ENCODE measurements at regions not wholly inside any gene's neighbourhood (a gene's known extent, or its start where the extent isn't known, plus 50 kb on each side); places are given as distances from the start of the nearest gene placed in this dataset.

DNA sequence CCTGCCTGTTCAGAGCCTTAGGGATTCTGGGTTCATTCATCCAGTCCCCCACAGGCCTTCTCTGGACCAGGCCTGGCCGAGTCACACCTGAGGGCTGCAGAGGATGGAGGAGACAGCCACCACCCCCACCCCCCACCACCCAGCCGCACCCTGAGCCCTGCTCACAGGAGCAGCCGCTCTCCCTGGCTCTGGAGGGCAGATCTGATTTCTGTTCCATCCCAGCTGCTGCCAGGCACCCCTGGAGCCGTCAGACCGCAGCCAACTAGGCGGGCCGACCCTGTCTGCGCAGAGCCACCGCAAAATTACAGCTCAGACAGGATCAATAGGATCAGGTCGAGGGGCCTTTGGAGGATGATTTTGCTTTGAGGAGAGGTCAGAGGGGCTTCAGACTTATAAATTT lies 154.6 kb upstream of the MYL2 start:
- no peak for DNase-seq

DNA sequence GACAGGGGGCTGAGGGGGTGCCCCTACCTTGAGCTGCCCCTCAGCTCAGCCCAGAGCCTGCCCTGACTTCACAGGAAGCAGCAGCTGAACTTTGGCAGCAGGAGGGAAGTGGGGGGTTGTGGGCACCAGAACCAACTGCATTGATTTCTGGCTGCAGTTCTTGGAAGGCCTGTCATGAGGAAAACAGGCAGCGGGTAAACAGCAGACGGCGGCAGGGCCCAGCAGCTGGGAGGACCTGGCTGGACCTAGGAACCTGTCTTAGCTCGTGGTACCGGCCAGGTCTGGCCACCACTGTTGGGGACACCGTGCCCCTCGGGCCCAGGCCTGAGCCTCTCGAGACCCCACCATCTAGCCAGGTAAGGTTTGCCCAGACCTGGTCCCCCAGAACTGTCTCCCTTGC lies 154.2 kb upstream of the MYL2 start:
- no peak for DNase-seq

DNA sequence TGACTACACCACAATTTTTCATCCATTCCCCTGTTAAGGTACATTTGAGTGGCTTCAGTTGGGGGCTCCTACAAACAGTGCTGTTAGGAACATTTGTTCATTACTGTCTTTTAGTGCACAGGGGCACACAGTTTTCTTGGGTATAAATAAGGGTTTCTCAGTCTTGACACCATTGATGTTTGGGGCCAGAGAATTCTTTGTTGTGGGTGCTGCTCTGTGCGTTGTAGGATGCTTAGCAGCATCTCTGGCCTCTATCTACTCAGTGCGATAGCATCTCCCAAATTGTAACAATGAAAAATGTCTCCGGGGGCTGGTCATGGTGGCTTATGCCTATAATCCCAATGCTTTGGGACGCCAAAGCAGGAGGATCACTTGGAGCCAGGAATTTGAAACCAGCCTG lies 153.0 kb upstream of the MYL2 start:
- no peak for DNase-seq

DNA sequence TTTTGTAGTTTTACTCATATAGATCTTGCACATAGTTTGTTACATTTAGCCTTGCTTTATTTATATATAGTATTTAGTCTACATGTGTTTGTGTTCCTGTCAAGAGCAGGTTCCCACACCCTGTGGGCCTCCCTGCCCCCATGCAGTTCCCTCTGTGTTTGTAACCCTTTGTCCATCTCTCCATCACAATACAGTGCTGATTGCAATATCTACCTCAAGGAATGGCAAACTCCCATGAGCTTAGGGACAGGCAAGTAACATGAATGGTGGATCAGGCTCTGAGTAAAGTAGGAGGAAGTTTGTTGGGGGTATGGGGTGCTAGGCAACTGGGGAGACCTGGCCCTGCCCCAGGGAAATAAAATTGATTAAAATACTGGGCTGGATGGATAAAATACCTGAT lies 151.9 kb upstream of the MYL2 start:
- no peak for DNase-seq

DNA sequence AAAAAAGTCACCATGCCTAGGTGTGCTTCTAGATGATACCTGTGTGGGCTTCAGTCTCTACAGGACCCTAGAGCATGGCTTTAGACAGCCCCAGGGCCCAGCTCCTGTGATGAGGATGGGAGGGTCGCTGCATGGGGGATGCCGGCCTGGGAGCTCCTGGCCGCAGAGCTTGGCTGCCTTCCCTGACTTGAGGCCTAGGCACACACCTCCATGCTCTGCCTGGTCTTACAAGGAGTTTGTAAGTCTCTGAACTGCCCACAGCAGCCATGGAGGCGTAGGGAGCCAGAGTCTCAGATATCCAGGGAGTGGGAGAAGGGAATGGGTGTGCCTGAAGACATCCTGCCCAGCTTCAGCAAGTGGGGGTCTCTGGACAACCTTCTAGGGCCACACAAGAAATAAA lies 149.5 kb upstream of the MYL2 start:
- no peak for DNase-seq

DNA sequence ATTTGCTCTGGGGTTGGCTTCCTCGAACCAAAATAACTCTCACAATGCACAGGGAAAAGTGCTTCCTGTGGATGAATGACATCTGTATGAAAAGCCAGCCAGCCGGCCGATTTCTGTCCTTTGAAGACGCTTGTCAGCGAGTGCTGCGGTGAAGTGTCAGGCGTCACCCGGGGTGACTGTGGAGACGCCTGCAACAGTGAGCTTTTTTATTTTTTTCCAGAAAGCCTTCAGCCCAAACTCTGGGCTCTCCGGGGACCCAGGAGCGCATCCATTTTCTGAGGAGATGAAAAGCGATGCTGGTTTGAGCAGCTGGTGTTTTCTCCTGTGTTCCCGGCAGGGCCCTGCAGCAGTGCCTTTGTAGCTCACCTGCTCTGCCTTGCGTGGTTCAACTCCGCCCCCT lies 147.9 kb upstream of the MYL2 start:
- DNase-seq: no peak

DNA sequence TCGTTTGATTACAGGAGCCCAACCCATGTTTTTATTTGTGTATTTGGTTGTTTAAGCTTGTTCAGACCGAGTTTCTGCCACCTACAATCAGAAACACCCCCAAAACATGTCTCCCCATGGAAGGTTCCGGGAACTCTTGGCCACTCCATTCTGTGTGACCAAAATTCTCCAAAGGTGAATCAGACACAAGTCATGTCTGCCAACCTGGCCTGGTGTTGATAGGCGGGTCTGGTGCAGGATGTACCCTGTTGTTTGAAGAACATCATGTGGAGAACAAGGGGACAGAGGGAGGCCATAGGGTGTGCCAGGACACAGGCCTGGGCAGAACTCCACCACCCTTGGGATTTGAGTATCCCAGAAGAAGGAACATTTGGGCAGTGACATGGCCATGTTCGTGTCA lies 147.1 kb upstream of the MYL2 start:
- DNase-seq: no peak

DNA sequence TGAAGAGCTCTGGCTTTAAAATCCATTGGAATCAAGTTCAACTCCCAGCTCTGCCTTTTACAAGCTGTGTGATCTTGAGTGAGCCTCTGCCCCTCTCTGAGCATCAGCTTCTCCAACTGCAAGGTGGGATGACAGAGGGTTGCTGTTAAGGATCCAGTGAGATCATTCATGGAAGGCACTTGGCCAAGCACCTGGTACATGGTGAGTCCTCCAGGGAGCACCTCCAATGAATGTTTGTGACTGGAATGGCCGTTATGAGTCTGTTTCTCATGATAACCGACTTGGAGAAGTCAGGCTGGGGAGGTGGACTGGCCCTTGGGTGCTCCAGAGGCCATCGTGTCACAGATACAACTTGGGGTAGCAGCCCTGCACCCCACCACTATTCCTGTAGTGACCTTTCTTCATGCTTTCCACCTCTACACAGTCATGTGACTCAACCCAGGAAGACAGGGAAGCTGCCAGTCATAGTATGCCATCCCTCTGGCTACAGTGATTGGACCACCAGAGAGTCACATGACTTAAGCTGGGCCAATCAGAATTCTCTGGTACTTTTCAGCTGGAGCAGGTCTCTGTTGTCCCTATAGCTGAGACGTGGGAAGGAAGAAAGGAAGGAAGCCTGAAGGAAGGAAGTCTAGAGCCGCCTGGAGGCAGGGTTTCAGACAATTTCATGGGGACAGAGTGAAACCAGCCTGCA lies 146.5 kb upstream of the MYL2 start:
- no peak for DNase-seq

DNA sequence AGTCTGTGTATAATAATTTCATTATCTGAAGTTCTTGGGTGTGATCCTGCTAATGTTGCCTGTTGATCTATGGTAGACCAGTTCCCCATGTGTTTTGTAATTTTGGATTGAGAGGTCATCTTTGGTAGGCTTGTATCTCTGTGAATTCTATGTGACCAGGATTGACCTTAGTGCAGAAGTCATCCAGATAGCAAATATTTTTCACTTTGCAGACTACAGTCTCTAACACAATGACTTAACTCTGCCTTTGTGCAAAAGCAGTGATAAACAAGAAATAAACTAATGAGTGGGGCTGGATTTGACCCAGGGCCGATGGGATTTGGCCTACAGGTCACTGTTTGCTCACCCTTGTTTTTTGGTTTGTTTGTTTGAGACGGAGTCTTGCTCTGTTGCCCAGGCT lies 144.6 kb upstream of the MYL2 start:
- DNase-seq: no peak

DNA sequence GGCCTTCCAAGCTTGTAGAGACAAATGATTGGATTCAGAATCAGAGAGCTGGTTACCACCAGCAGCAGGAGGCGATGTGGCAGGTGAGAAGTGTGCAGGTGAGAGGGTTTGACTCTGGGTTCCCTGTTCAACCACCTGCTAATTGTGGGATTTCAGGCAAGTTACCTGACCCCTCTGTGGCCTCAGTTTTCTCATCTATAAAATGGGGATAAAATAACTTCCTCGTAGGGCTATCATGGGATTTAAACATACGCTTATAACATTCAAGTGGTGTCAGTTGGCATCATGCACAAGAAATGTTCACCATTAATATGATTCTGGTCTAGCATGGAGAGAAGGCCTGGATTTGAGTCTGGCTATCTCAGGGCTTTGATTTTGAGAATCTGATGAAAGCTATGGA lies 143.8 kb upstream of the MYL2 start:
- no peak for DNase-seq

DNA sequence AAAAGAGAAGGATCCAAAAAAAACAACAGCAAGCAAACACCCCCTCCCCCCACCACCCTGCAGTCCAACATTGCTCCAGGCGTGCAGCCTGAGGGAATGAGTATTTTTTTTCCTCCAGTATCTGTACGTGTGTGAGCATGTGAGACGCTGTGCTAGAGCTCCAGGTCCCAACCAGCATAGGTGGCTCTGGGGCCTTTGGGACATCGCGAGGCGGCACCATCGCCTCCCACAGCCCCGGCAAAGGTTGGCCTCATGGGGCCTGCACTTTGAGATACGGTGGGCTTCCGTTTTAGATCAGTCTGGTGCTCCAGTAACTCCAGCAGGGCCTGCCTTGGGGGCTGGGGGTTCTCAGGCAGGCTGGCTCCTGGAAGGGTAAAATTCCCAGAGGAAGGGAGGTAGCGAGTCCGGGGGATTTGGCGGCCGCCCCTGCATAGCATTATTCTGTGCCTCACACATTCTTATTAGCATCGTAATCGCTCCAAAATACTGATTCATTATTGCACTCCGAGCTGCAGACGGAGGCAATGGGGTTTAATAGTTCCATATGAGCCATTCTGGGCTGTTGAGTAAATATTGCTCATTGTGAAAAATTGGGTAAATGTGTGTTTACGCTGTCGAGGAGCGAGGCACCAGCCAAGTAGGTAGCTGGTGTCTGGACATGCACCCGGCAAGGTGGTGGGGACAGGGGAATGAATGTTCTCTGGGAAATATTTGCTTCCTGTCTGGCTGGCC lies 143.1 kb upstream of the MYL2 start:
- DNase-seq: no peak

DNA sequence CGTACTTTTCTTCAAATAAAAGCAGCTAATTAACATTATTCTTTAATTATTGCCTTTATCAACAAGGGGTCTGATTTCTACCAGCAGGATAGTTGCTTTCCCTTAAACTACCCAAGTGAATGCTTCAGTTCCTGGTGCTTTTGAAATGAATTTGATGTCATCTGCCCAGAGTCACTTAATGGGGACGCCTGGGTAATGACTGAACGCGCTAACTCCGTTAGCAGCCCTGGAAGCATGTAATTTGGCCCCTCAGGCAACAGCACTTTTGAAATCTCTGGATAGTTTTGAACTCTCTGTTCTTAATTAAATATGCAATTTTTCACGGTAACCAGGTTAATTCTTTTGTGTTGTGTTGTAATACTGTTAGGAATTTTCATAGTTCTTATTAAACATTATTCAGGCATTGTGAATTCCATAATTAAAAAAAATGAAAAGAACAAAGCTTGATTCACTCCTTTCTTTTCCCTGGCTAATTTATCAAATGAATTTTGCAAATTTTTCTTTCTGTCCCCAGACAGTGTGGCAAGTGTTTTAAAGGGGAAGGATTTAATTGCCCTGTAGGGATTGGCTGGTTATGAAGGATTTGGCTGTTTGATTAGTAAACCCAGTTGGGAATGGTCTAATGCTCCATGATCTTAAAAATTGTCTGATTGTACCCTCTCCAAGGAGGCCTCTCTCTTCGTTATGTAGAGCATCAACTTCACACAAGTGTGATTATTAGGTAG lies 137.5 kb upstream of the MYL2 start:
- DNase-seq: no peak

DNA sequence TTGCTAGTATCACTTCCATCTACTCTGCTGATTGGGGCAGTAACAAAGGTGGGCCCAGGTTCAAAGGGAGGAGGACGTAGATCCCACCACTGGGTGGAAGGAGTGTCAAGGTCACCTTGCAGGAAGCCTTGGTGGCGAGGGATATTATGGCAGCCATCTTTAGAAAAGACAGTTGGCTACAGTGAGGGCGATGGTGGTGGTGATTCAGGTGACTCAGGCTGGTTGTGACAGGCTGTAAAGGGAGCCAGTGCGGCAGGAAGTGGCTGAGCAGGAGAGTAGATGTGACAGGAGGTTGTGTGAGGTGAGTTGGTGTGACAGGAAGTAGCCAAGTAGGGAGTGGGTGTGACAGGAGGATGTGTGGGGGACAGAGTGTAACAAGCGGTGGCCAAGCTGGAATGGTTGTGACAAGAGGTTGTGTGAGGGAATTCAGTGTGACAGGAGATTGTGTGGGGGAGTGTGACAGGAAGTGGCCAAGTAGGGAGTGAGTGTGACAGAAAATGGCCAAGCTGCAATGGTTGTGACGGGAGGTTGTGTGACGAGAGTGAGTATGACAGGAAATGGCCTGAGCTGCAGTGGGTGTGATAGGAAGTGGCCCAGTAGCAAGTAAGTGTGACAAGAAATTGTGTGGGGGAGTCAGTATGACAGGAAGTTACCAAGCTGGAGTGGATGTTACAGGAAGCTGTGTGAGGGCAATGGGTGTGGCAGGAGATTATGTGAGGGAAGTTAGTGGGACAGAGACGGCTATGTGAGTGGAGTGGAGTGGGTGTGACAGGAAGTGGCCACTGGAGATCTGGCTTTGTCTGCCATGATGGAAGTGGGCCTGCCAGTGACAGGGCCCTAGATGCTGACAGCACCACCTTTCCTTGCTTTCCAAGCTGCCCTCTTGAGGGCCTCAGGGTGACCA lies 136.5 kb upstream of the MYL2 start:
- DNase-seq: peak; percentile 5

DNA sequence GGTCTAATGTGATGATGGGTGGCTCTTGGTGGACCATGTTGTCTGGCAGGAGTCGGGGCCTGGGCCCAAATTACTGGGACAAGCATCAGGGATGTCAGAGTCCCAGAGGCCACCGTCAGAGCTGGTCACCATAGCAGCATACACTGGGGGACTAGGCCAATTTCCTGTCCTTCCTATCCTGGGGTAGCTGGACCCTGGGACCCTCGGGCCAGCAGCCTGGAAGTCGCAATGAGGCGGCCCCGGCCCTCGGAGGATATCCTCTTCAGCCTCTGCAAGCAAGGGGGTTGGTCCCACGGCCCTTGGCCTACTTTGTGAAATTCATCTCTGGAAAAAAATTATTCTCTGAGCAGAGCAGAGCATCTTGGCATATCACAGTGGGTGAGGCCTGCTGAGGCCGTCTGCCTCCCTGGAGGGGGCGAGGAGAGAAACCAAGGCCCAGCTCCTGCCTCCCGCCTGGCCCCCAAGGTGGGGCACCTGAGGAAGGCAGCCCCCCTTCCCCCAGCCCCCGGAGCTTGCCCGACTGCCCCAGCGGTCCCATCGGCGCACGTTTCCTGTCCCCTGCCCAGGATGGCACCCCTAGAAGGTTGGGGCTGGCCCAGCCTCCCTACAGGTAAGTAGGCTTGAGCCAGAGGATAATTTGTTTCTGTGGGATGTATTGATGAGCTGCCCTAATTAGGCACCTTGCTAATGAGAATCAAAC lies 135.0 kb upstream of the MYL2 start:
- no peak for DNase-seq

DNA sequence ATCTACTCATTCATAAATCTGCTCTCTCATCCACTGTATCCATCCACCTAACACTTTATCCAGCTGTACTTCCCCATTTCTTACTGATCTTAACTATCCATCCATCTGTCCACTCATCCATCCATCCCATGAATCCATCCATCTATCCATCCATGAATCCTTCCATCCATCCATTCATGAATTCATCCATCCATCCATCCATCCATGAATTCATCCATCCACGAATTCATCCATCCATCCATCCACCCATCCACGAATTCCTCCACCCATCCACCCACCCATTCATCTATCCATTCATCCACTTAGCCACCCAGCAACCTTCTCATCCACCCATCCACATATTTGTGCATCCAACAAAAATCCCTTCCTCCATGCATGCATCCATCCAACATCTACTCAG lies 128.6 kb upstream of the MYL2 start:
- no peak for DNase-seq

DNA sequence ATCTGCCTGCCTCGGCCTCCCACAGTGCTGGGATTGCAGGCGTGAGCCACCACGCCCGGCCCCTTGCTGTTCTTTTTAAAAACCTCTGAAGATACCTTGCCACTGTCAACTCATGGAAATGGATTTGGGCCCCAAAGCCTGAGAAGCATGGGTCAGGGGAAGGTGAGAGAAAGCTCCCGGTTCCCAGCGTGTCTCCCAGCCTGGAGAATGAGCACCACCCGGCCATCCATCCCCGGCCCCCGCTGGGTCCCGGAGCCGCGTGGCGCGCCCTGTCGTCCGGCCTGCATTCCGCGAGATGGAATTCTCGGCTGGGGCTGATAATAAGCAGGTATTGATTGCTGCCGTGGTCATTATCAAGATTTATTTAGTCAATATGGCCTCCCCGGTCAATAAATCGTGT lies 126.5 kb upstream of the MYL2 start:
- no peak for DNase-seq

DNA sequence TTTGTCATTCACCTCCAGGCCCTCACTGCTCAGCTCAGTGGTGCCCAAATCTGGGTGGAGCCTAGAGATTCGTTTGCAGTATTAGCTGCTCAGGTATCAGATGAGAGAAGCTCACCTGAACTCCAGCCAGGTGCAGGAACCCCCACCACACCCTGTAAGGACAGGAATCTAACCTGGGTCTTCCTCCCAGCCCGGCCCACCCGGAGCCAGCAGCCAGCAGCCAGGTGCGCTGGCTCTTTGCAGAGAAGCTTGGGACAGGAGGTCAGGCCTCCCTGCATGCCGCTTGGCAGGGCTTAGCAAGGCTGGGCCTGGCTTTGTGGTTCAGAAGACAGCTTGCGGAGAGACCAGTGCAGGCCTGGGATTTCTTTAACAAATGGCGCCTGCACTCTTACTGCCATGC lies 125.6 kb upstream of the MYL2 start:
- no peak for DNase-seq

DNA sequence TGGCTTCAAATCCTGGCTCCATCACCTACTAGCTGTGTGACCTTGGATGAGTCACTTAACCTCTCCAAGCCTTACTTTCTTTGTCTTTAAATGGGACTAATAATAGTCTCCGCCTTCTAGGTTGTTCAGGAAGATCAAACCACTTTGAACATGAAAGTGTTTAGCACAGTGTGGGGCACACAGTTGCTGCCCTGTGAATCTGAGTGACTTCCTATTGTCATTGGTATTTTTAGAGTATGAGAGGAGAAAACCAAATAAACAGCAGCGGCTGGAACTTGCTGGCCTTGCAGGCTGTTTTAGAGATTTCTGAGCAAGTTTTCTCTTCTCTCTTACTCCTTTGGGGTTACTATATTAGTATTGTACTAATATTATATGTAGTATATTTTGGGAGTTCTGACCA lies 120.7 kb upstream of the MYL2 start:
- DNase-seq: no peak

DNA sequence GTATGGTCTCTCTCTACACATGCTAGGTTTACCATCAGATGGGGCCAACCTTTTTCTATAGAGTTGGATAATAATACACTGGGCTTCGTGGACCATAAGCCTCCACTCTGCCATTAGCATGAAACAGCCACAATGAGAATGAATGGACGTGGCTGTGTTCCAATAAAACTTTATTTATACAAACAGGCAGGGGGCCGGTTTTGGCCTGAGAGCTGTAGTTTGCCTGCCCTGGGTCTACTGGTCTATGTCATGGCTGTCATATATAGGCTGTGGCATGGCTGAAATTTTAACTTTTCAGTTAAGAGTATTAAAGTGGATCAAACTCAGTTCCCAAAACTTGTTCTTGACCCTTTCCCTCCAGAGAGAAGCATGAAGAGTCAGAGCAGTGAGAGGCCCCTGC lies 120.3 kb upstream of the MYL2 start:
- DNase-seq: no peak

DNA sequence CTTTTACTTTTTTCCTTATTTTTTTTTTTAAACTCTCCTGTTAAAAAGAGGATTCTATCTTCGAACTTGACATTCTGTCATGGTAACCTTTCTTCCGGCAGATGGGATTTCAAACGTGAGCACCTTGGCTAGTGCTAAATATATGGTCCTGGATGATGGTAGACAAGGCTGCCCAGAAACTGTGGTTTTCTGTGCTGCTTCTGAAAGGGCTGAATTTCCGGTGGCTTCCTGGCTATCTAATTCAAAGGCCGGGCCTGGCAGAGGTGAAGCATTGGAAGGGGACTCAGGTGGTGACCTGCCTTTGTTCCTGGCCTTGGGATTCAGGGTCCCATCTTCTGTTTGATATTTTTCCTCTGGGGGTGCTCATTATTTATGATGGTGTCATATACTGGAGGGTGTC lies 118.6 kb upstream of the MYL2 start:
- DNase-seq: no peak

DNA sequence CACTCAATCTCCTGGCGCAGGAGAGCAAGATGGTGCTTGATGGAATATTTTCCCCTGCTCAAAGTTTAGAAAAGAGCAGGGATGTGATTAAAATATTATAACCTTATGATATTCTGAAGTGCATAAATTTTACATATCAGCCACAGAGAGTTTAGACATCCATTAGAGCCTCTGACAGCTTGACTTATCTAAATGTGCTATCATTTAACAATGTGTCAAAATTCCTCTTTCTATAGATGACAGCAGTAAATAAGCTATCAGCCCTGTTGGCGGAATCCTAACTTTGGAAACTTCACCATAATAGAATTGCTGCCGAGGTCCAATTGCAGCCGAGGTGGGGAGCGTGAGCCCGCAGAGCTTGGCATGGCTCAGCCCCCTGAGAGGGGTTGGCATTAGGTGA lies 117.7 kb upstream of the MYL2 start:
- DNase-seq: no peak

DNA sequence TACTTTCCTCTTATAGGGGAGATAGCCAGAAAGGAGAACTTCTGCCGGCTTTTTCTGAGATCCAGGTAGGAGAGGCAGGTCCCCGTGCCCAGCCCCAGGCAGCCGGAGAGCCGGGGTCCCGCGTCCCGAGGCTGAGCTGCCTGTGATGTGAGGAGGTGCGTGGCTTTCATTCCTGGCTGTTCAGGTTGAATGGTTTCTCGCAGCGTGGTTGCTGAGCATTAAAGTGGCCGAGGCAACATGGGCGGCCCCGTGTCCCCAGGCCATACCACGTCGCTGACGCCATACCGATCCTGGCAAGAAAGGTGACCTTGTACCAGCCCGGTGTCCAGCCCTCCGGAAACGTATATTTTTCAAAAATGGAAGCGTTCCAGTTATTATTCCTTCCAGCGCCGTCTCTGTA lies 116.7 kb upstream of the MYL2 start:
- no peak for DNase-seq

Measured in effector CD4-positive, alpha-beta T cell (primary cell).